Spleen (tissue), 11 donors: ENCODE measurements at regions not wholly inside any gene's neighbourhood (a gene's known extent, or its start where the extent isn't known, plus 50 kb on each side); places are given as distances from the start of the nearest gene placed in this dataset.

ENCODE experiments used
- DNase-seq: peaks from one replicate; pipeline ENCODE4 v3.0.0-alpha.2; 2020
- H3K27ac ChIP-seq, 8 donors: fragments of 200-600 bp; sonication (generic) in 7 of 8; 1 replicate in 4 of 8; 2 replicates in 4 of 8; pipeline versions ENCODE4 v1.5.0 to v1.8.0; 2016 to 2021; ENCODE audit warnings: inconsistent platforms in 4 of 8, mild to moderate bottlenecking in 4 of 8, moderate library complexity in 1 of 8
- H3K27me3 ChIP-seq, 7 donors: fragments of 200-600 bp; sonication (generic) in 6 of 7; replicated peaks in 1 of 7; 1 replicate in 4 of 7; 2 replicates in 3 of 7; pipeline versions ENCODE4 v1.5.0 to v1.8.0; 2016 to 2021; ENCODE audit warnings: inconsistent platforms in 3 of 7, mild to moderate bottlenecking in 1 of 7
- H3K36me3 ChIP-seq, 6 donors: fragments of 200-600 bp; sonication (generic) in 5 of 6; 1 replicate in 4 of 6; 2 replicates in 2 of 6; pipeline versions ENCODE4 v1.5.0 to v1.8.0; 2016 to 2021; ENCODE audit warnings: inconsistent platforms in 2 of 6
- H3K4me1 ChIP-seq, 6 donors: fragments of 200-600 bp; sonication (generic) in 5 of 6; 1 replicate in 3 of 6; 2 replicates in 3 of 6; pipeline versions ENCODE4 v1.5.0 to v1.8.0; 2016 to 2021; ENCODE audit warnings: inconsistent platforms in 3 of 6
- H3K4me3 ChIP-seq, 8 donors: fragments of 200-600 bp; sonication (generic) in 7 of 8; 1 replicate in 4 of 8; 2 replicates in 4 of 8; pipeline versions ENCODE4 v1.5.0 to v1.8.0; 2016 to 2021; ENCODE audit warnings: inconsistent platforms in 4 of 8, mild to moderate bottlenecking in 4 of 8, moderate library complexity in 2 of 8
- H3K9me3 ChIP-seq, 8 donors: fragments of 200-600 bp; sonication (generic) in 7 of 8; 1 replicate in 4 of 8; 2 replicates in 4 of 8; pipeline versions ENCODE4 v1.5.0 to v1.8.0; 2016 to 2021; ENCODE audit warnings: inconsistent platforms in 4 of 8
- CTCF ChIP-seq, 11 experiments: fragments of 200-600 bp in 7 of 11; fragments of 450-650 bp in 4 of 11; sonication (generic) in 4 of 11; IDR thresholded peaks in 8 of 11; conservative IDR thresholded peaks in 3 of 11; 1 replicate in 7 of 11; 2 replicates in 4 of 11; pipeline versions ENCODE4 v1.4.0 to v1.8.0; 2016 to 2021; ENCODE audit warnings: antibody characterized with exemption in 11 of 11, inconsistent platforms in 4 of 11, mild to moderate bottlenecking in 1 of 11
- POLR2A ChIP-seq, 3 donors: fragments of 450-650 bp; IDR thresholded peaks; one replicate each; pipeline ENCODE4 v1.5.1; 2017; ENCODE audit warnings: antibody characterized with exemption in 3 of 3, mild to moderate bottlenecking in 1 of 3
- POLR2AphosphoS5 ChIP-seq, 3 donors: sonication (generic); formaldehyde crosslinking; IDR thresholded peaks; one replicate each; pipeline ENCODE4 v1.5.1; 2017; ENCODE audit warnings: antibody characterized with exemption in 3 of 3
- WGBS, 5 donors: extraction: QIAGEN DNeasy Blood & Tissue Kit in 3 of 5; methylation state at CpG; one replicate each; pipeline versions ENCODE4 v1.1.5 to v1.1.7; 2013 to 2018; 5-methylcytosine and 5-hydroxymethylcytosine counted together
- intact Hi-C: fragments of 100-400 bp; cut with DNase I; formaldehyde crosslinking; loops from one replicate; pipeline ENCODE4 v1.15.0; 2023; ENCODE audit warnings: low total_unique reads
- donor health status: healthy with polysubstance abuse.
- donor health status: DM: no; HTN: no; CAD: no; lungs with moderate emphysema.
- donor health status: DM: no; HTN: no; CAD: no.
- donor health status: Bipolar disorder and iron deficiency.
- donor health status: healthy.
- donor health status: DM: no; HTN: no; CAD: no.
- donor health status: DM: yes; HTN: yes; CAD: no.

GRCh38 chr7:33770576-33770975 is 134.8 kb upstream of the BMPER start:
- Histone ChIP-seq H3K27me3 (no peaks in the 10 kb centered on the region), H3K36me3 (no peaks in the 10 kb centered on the region), H3K4me1 (no peaks in the 10 kb centered on the region), H3K4me3 (no peak overlapping the region), H3K27ac (no peak overlapping the region), H3K9me3 (no peaks in the 10 kb centered on the region)
- no peak for DNase-seq
- 75 to 92% (median 87%) methylated on average over 4 of the region's 4 CpGs for WGBS, 5 donors
- no peak for TF ChIP-seq CTCF (IDR thresholded peaks at IDR 0.05 in 8 of 11, conservative IDR thresholded peaks at IDR 0.05 in 3 of 11)
- TF ChIP-seq POLR2AphosphoS5 (IDR thresholded peaks at IDR 0.05), result no peak
- no peak for TF ChIP-seq POLR2A (IDR thresholded peaks at IDR 0.05)
- intact Hi-C loops, result no loop called here

- 65 to 96% (median 94%) methylated on average over 3 of the region's 3 CpGs for WGBS, 5 donors
- DNase-seq, result no peak
- H3K4me3 ChIP-seq, result no peak overlapping the region
- no peaks in the 10 kb centered on the region for H3K9me3 ChIP-seq
- no peaks in the 10 kb centered on the region for H3K36me3 ChIP-seq
- H3K4me1 ChIP-seq, result no peaks in the 10 kb centered on the region
- intact Hi-C loops, result no loop called here
- H3K27me3 ChIP-seq, result no peaks in the 10 kb centered on the region
- TF ChIP-seq POLR2A (IDR thresholded peaks at IDR 0.05), result no peak
- TF ChIP-seq POLR2AphosphoS5 (IDR thresholded peaks at IDR 0.05), result no peak
- TF ChIP-seq CTCF (IDR thresholded peaks at IDR 0.05 in 8 of 11, conservative IDR thresholded peaks at IDR 0.05 in 3 of 11), result no peak
- no peak overlapping the region for H3K27ac ChIP-seq
Measured at GRCh38 chr7:33771422-33771821, 133.9 kb upstream of the BMPER start.

GRCh38 chr7:33773053-33773452 is 132.3 kb upstream of the BMPER start:
- Histone ChIP-seq H3K27ac (no peak overlapping the region), H3K9me3 (no peaks in the 10 kb centered on the region), H3K4me3 (no peak overlapping the region), H3K27me3 (no peaks in the 10 kb centered on the region), H3K36me3 (no peaks in the 10 kb centered on the region), H3K4me1 (no peaks in the 10 kb centered on the region)
- TF ChIP-seq POLR2AphosphoS5 (IDR thresholded peaks at IDR 0.05), result no peak
- no peak for TF ChIP-seq POLR2A (IDR thresholded peaks at IDR 0.05)
- TF ChIP-seq CTCF (IDR thresholded peaks at IDR 0.05 in 8 of 11, conservative IDR thresholded peaks at IDR 0.05 in 3 of 11), result no peak
- intact Hi-C loops, result no loop called here
- DNase-seq, result no peak

GRCh38 chr7:33774762-33775523 is 130.4 kb upstream of the BMPER start:
- Histone ChIP-seq H3K9me3 (no peaks in the 10 kb centered on the region), H3K36me3 (no peaks in the 10 kb centered on the region), H3K4me1 (no peaks in the 10 kb centered on the region), H3K4me3 (no peak overlapping the region), H3K27me3 (no peaks in the 10 kb centered on the region), H3K27ac (no peak overlapping the region)
- TF ChIP-seq CTCF (IDR thresholded peaks at IDR 0.05 in 8 of 11, conservative IDR thresholded peaks at IDR 0.05 in 3 of 11), result no peak
- TF ChIP-seq POLR2AphosphoS5 (IDR thresholded peaks at IDR 0.05), result no peak
- no peak for TF ChIP-seq POLR2A (IDR thresholded peaks at IDR 0.05)
- 66 to 83% (median 71%) methylated on average over 6 of the region's 6 CpGs for WGBS, 5 donors
- no peak for DNase-seq
- intact Hi-C loops, result no loop called here
